Mammary epithelial cell (primary cell): ENCODE measurements at regions not wholly inside any gene's neighbourhood (a gene's known extent, or its start where the extent isn't known, plus 50 kb on each side); places are given as distances from the start of the nearest gene placed in this dataset.

Experiments used
- CTCF ChIP-seq, 2 donors: IDR thresholded peaks in 1 of 2; conservative IDR thresholded peaks in 1 of 2; 2 replicates each; pipeline ENCODE4 v1.5.1; 2011 to 2012; ENCODE audit warnings: inconsistent platforms in 2 of 2, low read length in 2 of 2, mild to moderate bottlenecking in 2 of 2, control low read depth in 1 of 2, low read depth in 1 of 2; ENCODE audit not compliant: insufficient read depth in 1 of 2; ENCODE audit errors: extremely low read depth in 1 of 2
- EZH2 ChIP-seq: IDR thresholded peaks from 2 replicates; pipeline ENCODE4 v1.6.1; 2012; ENCODE audit warnings: low read length, inconsistent platforms, borderline replicate concordance

DNA sequence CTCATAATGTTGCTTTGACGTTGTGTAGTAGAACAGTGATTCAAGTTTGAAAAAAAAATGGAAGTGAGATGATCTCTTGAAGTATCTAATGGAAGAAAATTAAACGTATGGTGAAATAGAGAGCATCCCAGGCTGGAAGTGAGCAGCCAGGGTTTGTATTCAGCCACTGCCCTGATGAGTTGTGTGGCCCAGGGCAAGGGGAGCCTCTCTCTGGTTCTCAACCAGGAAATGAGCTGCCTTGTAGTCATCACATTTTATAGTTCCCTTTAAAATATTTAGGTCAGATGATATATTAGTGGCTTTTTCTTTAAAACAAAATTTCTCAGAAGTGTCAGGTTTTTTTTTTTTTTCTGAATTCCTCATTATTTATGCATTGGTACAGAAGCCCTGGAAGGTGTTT, 150.3 kb downstream of the GPAT3 start:
- TF ChIP-seq CTCF (conservative IDR thresholded peaks at IDR 0.05 in 1 of 2, IDR thresholded peaks at IDR 0.05 in 1 of 2; ENCODE audit: extremely low read depth in 1 of 2, insufficient read depth in 1 of 2, low read depth in 1 of 2, low read length in 2 of 2) (no peak), EZH2 (no peak)
